ENCODE measurements at regions not wholly inside any gene's neighbourhood (a gene's known extent, or its start where the extent isn't known, plus 50 kb on each side); places are given as distances from the start of the nearest gene placed in this dataset.

GRCh38 chr9:90007516-90008440, 403.0 kb downstream of the GADD45G start:
- H2AFZ ChIP-seq (ENCODE audit: low read depth, low read length), result no peak overlapping the region
- no peak overlapping the region for H3K27ac ChIP-seq (ENCODE audit: low read length)
- no peaks in the 10 kb centered on the region for H3K9me3 ChIP-seq (ENCODE audit: low read length)
- H3K9me2 ChIP-seq (ENCODE audit: insufficient read depth, low read length), result no peaks in the 10 kb centered on the region
- H3K9ac ChIP-seq (ENCODE audit: low read length), result no peak overlapping the region
- TF ChIP-seq CTCF (IDR thresholded peaks at IDR 0.05; ENCODE audit: poor library complexity, severe bottlenecking), result no peak
- TF ChIP-seq MXI1 (conservative IDR thresholded peaks at IDR 0.05; ENCODE audit: poor library complexity, severe bottlenecking), result no peak
- TF ChIP-seq POLR2AphosphoS5 (IDR thresholded peaks at IDR 0.05), result no peak
- TF ChIP-seq RAD21 (conservative IDR thresholded peaks at IDR 0.05), result no peak
- TF ChIP-seq EP300 (conservative IDR thresholded peaks at IDR 0.05; ENCODE audit: poor library complexity, severe bottlenecking), result no peak
- no peak for TF ChIP-seq EZH2 (IDR thresholded peaks at IDR 0.05; ENCODE audit: borderline replicate concordance, insufficient read depth, low read length, poor library complexity, severe bottlenecking)
- no peak for TF ChIP-seq REST (IDR thresholded peaks at IDR 0.05; ENCODE audit: borderline replicate concordance)
- no peak for TF ChIP-seq TAF1 (IDR thresholded peaks at IDR 0.05; ENCODE audit: low read depth)
- no peak for TF ChIP-seq SMC3 (conservative IDR thresholded peaks at IDR 0.05; ENCODE audit: poor library complexity)
- no peak overlapping the region for H3K4me3 ChIP-seq (ENCODE audit: low read length)
- H3F3A ChIP-seq (ENCODE audit: insufficient read depth, low read length, poor library complexity, severe bottlenecking), result no peaks in the 10 kb centered on the region
- no peak overlapping the region for H3K4me2 ChIP-seq (ENCODE audit: low read length)
- no peaks in the 10 kb centered on the region for H3K79me2 ChIP-seq (replicated peaks; ENCODE audit: insufficient read depth, low read length)
- H4K20me1 ChIP-seq (ENCODE audit: insufficient read depth), result no peaks in the 10 kb centered on the region
- no peaks in the 10 kb centered on the region for H3K36me3 ChIP-seq (ENCODE audit: insufficient read depth, low read length)
- H3K27me3 ChIP-seq (ENCODE audit: insufficient read depth, low read depth, low read length), result no peaks in the 10 kb centered on the region

GRCh38 chr9:90009447-90009846, 404.6 kb downstream of the GADD45G start:
- H3K9me2 ChIP-seq (ENCODE audit: insufficient read depth, low read length), result no peaks in the 10 kb centered on the region
- TF ChIP-seq EZH2 (IDR thresholded peaks at IDR 0.05; ENCODE audit: borderline replicate concordance, insufficient read depth, low read length, poor library complexity, severe bottlenecking) (no peak), REST (IDR thresholded peaks at IDR 0.05; ENCODE audit: borderline replicate concordance) (no peak), SMC3 (conservative IDR thresholded peaks at IDR 0.05; ENCODE audit: poor library complexity) (no peak), POLR2AphosphoS5 (IDR thresholded peaks at IDR 0.05) (no peak), CTCF (IDR thresholded peaks at IDR 0.05; ENCODE audit: poor library complexity, severe bottlenecking) (no peak), MXI1 (conservative IDR thresholded peaks at IDR 0.05; ENCODE audit: poor library complexity, severe bottlenecking) (no peak), TAF1 (IDR thresholded peaks at IDR 0.05; ENCODE audit: low read depth) (no peak), RAD21 (conservative IDR thresholded peaks at IDR 0.05) (no peak), EP300 (conservative IDR thresholded peaks at IDR 0.05; ENCODE audit: poor library complexity, severe bottlenecking) (no peak)

More at GRCh38 chr9:90009447-90009846, 404.6 kb downstream of the GADD45G start:
- H3K4me2 ChIP-seq (ENCODE audit: low read length), result no peak overlapping the region
- no peaks in the 10 kb centered on the region for H3K36me3 ChIP-seq (ENCODE audit: insufficient read depth, low read length)
- H3K9me3 ChIP-seq (ENCODE audit: low read length), result no peaks in the 10 kb centered on the region
- H3K27me3 ChIP-seq (ENCODE audit: insufficient read depth, low read depth, low read length), result no peaks in the 10 kb centered on the region
- no peaks in the 10 kb centered on the region for H4K20me1 ChIP-seq (ENCODE audit: insufficient read depth)
- no peak overlapping the region for H3K4me3 ChIP-seq (ENCODE audit: low read length)
- H3K27ac ChIP-seq (ENCODE audit: low read length), result no peak overlapping the region
- H3K79me2 ChIP-seq (replicated peaks; ENCODE audit: insufficient read depth, low read length), result no peaks in the 10 kb centered on the region
- H3K9ac ChIP-seq (ENCODE audit: low read length), result no peak overlapping the region
- no peaks in the 10 kb centered on the region for H3F3A ChIP-seq (ENCODE audit: insufficient read depth, low read length, poor library complexity, severe bottlenecking)
- no peak overlapping the region for H2AFZ ChIP-seq (ENCODE audit: low read depth, low read length)
